ENCODE measurements at regions not wholly inside any gene's neighbourhood (a gene's known extent, or its start where the extent isn't known, plus 50 kb on each side); places are given as distances from the start of the nearest gene placed in this dataset.

DNA sequence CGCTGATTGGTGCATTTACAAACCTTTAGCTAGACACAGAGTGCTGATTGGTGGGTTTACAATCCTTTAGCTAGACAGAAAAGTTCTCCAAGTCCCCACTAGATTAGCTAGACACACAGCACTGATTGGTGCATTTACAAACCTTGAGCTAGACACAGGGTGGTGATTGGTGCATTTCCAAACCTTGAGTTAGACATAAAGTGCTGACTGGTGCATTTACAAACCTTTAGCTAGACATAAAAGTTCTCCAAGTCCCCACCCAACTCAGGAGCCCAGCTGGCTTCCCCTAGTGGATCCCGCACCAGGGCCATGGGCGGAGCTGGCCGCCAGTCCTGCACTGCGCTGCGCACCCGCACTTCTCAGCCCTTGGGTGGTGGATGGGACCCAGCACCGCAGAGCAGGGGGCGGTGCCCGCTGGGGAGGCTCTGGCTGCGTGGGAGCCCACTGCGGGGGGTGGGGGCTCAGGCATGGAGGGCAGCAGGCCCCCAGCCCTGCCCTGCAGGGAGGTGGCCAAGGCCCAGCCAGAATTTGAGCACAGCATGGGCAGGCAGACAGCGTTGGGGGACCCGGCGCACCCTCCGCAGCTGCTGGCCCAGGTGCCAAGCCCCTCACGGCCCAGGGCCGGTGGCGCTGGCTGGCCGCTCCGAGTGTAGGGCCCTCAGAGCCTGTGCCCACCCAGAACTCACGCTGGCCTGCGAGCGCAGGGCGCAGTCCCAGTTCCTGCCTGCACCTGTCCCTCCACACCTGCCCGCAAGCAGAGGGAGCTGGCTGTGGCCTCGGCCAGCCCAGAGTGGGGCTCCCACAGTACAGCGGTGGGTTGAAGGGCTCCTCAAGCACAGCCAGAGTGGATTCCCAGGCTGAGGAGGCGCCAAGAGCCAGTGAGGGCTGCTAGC is 608.9 kb upstream of the LCORL start:
- no peak for ATAC-seq
- no peak for TF ChIP-seq ZC3H10 (CRISPR knock-in tag; IDR thresholded peaks at IDR 0.05)
- no peak for TF ChIP-seq ARNTL (CRISPR knock-in tag; IDR thresholded peaks at IDR 0.05; ENCODE audit: borderline replicate concordance, low read depth)
- TF ChIP-seq PPARA (CRISPR knock-in tag; IDR thresholded peaks at IDR 0.05; ENCODE audit: borderline replicate concordance), result no peak

DNA sequence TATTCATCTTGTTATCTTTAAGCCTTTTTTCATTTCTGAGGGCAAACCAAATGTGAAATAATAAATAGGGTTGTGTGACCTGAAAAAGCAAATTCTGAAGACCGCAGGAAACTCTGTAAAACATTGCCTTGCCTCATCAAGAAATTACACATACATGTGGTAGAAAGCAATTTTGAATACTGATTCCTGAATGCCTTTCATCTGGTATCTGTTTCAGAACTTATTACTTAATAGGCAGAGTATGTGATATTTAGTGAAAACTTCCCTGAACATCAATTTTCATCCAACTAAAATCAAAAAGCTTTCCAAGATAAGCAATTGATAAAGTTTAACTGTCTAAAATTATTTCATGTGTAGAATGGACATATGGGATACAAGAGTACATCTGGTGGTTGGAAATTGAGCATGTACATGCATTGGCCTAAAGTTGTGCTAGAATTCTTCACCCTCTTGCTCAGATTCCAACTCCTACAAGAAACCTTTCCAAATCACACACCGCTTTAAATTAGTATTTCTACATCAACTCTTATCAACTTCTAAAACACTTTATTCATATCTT is 606.0 kb upstream of the LCORL start:
- no peak for TF ChIP-seq TCF4 (CRISPR knock-in tag; IDR thresholded peaks at IDR 0.05; ENCODE audit: borderline replicate concordance)
- no peak for TF ChIP-seq ZNF70 (CRISPR knock-in tag; IDR thresholded peaks at IDR 0.05)
- TF ChIP-seq RARB (CRISPR knock-in tag; IDR thresholded peaks at IDR 0.05), result no peak
- no peak for TF ChIP-seq ZFP30 (CRISPR knock-in tag; IDR thresholded peaks at IDR 0.05)
- TF ChIP-seq ZNF8 (CRISPR knock-in tag; IDR thresholded peaks at IDR 0.05), result no peak
- TF ChIP-seq, protein P1, sequence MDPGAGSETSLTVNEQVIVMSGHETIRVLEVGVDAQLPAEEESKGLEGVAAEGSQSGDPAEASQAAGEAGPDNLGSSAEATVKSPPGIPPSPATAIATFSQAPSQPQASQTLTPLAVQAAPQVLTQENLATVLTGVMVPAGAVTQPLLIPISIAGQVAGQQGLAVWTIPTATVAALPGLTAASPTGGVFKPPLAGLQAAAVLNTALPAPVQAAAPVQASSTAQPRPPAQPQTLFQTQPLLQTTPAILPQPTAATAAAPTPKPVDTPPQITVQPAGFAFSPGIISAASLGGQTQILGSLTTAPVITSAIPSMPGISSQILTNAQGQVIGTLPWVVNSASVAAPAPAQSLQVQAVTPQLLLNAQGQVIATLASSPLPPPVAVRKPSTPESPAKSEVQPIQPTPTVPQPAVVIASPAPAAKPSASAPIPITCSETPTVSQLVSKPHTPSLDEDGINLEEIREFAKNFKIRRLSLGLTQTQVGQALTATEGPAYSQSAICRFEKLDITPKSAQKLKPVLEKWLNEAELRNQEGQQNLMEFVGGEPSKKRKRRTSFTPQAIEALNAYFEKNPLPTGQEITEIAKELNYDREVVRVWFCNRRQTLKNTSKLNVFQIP (CRISPR knock-in tag; IDR thresholded peaks at IDR 0.05; ENCODE audit: borderline replicate concordance, low read depth), result no peak
- no peak for TF ChIP-seq ARNTL (CRISPR knock-in tag; IDR thresholded peaks at IDR 0.05; ENCODE audit: borderline replicate concordance, low read depth)
- TF ChIP-seq, protein P2, sequence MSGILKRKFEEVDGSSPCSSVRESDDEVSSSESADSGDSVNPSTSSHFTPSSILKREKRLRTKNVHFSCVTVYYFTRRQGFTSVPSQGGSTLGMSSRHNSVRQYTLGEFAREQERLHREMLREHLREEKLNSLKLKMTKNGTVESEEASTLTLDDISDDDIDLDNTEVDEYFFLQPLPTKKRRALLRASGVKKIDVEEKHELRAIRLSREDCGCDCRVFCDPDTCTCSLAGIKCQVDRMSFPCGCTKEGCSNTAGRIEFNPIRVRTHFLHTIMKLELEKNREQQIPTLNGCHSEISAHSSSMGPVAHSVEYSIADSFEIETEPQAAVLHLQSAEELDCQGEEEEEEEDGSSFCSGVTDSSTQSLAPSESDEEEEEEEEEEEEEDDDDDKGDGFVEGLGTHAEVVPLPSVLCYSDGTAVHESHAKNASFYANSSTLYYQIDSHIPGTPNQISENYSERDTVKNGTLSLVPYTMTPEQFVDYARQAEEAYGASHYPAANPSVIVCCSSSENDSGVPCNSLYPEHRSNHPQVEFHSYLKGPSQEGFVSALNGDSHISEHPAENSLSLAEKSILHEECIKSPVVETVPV (CRISPR knock-in tag; IDR thresholded peaks at IDR 0.05), result no peak
- no peak for TF ChIP-seq TOX (CRISPR knock-in tag; IDR thresholded peaks at IDR 0.05; ENCODE audit: borderline replicate concordance)
- TF ChIP-seq, protein P3, sequence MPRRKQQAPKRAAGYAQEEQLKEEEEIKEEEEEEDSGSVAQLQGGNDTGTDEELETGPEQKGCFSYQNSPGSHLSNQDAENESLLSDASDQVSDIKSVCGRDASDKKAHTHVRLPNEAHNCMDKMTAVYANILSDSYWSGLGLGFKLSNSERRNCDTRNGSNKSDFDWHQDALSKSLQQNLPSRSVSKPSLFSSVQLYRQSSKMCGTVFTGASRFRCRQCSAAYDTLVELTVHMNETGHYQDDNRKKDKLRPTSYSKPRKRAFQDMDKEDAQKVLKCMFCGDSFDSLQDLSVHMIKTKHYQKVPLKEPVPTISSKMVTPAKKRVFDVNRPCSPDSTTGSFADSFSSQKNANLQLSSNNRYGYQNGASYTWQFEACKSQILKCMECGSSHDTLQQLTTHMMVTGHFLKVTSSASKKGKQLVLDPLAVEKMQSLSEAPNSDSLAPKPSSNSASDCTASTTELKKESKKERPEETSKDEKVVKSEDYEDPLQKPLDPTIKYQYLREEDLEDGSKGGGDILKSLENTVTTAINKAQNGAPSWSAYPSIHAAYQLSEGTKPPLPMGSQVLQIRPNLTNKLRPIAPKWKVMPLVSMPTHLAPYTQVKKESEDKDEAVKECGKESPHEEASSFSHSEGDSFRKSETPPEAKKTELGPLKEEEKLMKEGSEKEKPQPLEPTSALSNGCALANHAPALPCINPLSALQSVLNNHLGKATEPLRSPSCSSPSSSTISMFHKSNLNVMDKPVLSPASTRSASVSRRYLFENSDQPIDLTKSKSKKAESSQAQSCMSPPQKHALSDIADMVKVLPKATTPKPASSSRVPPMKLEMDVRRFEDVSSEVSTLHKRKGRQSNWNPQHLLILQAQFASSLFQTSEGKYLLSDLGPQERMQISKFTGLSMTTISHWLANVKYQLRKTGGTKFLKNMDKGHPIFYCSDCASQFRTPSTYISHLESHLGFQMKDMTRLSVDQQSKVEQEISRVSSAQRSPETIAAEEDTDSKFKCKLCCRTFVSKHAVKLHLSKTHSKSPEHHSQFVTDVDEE (CRISPR knock-in tag; IDR thresholded peaks at IDR 0.05), result no peak
- TF ChIP-seq, protein P4, sequence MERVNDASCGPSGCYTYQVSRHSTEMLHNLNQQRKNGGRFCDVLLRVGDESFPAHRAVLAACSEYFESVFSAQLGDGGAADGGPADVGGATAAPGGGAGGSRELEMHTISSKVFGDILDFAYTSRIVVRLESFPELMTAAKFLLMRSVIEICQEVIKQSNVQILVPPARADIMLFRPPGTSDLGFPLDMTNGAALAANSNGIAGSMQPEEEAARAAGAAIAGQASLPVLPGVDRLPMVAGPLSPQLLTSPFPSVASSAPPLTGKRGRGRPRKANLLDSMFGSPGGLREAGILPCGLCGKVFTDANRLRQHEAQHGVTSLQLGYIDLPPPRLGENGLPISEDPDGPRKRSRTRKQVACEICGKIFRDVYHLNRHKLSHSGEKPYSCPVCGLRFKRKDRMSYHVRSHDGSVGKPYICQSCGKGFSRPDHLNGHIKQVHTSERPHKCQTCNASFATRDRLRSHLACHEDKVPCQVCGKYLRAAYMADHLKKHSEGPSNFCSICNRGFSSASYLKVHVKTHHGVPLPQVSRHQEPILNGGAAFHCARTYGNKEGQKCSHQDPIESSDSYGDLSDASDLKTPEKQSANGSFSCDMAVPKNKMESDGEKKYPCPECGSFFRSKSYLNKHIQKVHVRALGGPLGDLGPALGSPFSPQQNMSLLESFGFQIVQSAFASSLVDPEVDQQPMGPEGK (CRISPR knock-in tag; IDR thresholded peaks at IDR 0.05; ENCODE audit: borderline replicate concordance), result no peak
- TF ChIP-seq CSDC2 (CRISPR knock-in tag; IDR thresholded peaks at IDR 0.05), result no peak
- ATAC-seq, result no peak

DNA sequence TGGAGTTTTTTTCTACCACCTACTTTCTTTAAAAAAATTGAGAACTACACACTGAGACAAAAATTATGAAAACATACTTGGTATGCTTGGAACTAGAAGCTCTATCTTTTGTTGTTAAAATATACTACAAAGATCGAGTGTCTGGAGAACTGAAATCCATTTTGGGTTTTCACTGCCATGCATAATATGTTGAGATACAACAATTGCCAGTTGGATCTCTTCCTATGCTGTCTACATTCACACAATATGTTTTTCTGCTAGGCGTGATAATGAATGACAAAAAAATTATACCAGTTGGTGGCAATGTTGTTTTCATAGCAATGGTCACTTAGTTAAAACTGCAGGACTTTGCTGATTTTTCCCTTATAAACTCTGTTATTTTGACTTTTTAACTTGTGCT is 605.4 kb upstream of the LCORL start:
- TF ChIP-seq, protein P3 (CRISPR knock-in tag; IDR thresholded peaks at IDR 0.05), result no peak
- no peak for TF ChIP-seq GLIS3 (CRISPR knock-in tag; IDR thresholded peaks at IDR 0.05)
- TF ChIP-seq ZC3H10 (CRISPR knock-in tag; IDR thresholded peaks at IDR 0.05), result no peak
- TF ChIP-seq, protein P2 (CRISPR knock-in tag; IDR thresholded peaks at IDR 0.05), result no peak
- no peak for TF ChIP-seq ZNF565 (CRISPR knock-in tag; conservative IDR thresholded peaks at IDR 0.05; ENCODE audit: low read depth)
- no peak for TF ChIP-seq SNAI2 (CRISPR knock-in tag; IDR thresholded peaks at IDR 0.05)
- TF ChIP-seq PPARA (CRISPR knock-in tag; IDR thresholded peaks at IDR 0.05; ENCODE audit: borderline replicate concordance), result no peak
- TF ChIP-seq, protein P4 (CRISPR knock-in tag; IDR thresholded peaks at IDR 0.05; ENCODE audit: borderline replicate concordance), result no peak
- no peak for TF ChIP-seq RARB (CRISPR knock-in tag; IDR thresholded peaks at IDR 0.05)
- no peak for TF ChIP-seq CSDC2 (CRISPR knock-in tag; IDR thresholded peaks at IDR 0.05)
- ATAC-seq, result no peak

Measured in SK-N-SH treated with all-trans-retinoic acid at 6 μM for 48 hours (cell line).